GM19043 (cell line): ENCODE measurements at regions not wholly inside any gene's neighbourhood (a gene's known extent, or its start where the extent isn't known, plus 50 kb on each side); places are given as distances from the start of the nearest gene placed in this dataset.

ENCODE experiments used
- ATAC-seq: cut with Tn5 transposase; IDR thresholded peaks from one replicate; pipeline ENCODE4 v1.9.1; 2021; ENCODE audit warnings: low read depth; ENCODE audit not compliant: unreplicated experiment

DNA sequence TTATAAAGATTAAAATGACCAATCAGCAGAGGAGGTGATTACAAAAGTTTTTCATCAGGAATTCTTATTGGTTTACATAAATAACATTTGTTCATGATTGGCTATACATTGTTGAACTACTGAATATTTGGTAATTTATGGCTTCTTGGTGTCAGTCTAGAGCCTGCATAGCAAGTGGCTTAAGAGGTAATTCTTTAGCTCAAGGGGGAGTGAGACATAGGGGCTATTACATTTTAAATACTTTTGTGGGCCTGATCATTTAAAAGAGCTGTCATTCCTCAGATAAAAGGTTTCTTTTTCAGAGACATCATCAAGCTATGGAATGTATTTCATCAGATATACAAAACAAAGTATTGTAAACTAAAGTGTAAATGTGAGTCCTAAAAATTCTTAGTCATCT lies 373.8 kb downstream of the EPHA4 start:
- no peak for ATAC-seq

DNA sequence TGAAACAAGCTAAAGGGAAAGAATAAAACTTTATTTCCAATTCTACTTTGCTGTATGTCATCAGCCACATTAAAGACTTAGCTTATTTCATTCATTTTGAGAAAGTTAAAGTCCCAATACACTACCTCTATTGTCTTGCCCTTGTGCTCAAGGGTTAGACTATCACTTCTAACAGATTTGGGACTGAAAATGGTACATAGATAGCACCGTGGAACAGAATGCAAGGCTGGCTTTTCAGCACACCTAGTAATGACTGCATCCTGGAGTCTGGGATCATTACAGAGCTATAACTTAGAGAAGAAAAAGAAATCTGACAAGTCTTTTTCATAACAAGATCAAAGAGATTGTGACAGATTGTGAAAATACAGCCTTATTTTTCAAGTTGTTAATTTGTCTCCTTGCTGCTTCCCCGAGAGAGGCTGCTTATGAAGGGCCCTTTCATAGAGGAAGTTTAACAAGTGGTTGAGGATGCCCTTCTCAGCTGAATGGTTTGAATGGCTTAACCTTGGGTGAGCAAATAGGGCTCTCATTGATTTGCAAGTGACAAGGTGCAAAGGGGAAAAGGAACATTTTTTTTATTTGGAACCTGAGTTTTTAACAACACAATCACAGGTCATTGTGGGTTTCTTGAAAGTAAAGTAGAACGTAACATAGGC lies 371.8 kb downstream of the EPHA4 start:
- ATAC-seq, result no peak

DNA sequence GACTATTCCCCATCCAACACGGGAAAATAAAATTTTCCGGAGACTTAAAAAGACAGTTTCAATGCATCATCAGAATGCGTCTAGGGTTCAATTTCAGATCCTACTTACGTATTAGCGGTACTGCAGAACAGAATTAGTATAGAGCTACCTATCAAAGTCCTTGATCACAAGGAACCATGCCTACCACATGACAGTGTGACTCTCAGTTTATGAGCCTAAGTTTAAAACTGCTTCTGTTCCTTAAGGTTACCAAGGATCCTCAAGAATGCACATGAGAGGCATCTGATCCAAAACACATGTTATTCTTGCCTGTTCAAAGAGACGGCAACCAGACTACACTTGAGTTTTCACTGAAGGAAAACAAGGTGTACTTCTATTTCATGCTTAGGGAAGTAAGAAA lies 369.7 kb downstream of the EPHA4 start:
- ATAC-seq, result no peak

DNA sequence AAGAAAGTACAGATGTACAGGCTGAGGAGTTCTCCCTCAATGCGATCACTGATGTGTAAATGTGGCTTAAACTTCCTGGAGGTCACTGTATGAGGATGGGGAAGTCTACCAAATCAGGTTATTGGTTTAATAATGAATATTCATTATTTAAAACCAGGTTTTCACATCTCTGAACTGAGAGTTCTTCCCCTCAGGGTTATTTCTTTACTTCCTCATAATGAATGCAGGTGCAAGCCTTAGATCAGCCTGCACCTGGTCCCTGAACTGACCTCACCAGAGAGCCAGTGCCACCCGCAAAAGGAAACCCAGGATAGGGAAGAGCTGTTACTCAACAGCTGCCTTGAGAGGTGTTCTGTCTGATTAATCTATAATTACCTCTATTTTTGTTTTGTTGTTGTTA lies 369.0 kb downstream of the EPHA4 start:
- peak; percentile 74 for ATAC-seq

DNA sequence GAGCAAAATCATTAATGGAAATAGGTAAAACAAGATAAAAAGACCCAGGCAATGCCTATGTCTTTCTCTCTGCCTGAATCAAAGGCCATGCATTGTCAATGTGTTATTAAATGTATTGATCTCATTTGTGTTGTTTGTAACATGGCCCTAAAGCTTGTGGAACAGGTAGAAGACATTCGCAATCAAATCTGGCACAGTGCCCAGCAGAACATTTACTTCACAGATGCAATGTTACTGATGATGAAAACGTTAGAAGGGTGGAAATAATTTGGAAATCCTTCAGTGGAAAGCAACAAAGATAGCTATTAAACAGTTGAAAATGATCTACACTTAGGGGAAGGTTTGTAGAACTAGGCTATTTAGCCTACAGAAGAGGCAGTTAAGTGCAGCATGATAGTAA lies 368.2 kb downstream of the EPHA4 start:
- ATAC-seq, result no peak

DNA sequence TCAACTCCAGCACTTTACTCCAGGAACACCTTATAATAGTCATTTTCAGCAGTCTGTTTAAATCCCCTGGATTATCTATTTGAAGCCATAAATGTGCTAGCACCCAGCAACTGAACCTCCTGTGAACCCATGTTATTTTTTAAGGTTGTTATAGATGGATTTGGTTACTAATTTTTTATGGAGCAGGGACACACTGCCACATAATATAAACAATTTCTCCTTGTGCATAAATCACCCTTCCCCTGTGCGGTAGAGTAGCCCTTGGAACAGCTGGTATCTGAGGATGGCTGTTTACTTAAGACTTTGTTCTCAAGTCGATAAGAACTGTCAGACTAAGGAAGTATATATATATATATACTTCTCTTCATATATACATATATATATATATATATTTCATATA lies 367.4 kb downstream of the EPHA4 start:
- ATAC-seq, result no peak

DNA sequence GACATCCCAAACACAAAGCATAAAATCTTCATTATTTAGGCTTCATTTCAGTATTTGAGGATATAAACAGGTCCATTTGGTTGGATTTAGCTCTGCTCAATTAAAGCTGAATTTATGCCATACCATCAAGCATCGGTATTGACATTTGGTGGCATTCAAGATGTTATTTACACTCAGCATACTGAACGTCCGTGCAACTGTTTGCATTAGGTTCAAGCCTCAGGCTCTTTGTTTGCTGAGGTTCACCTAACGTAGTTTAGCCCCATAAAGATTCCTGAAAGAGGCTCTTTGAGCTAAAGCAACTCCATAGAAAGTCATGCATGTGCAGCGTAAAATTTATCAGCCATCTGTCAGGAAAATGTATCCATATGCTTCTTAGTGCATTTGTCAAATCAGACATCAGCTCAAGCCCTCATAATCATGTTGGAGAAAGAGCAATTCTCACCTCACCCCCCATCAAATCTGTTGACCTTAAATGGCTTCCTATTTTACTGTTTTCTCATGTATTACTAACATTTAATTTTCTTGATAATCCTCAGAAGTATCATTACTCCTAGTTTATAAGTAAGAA lies 366.9 kb downstream of the EPHA4 start:
- no peak for ATAC-seq

DNA sequence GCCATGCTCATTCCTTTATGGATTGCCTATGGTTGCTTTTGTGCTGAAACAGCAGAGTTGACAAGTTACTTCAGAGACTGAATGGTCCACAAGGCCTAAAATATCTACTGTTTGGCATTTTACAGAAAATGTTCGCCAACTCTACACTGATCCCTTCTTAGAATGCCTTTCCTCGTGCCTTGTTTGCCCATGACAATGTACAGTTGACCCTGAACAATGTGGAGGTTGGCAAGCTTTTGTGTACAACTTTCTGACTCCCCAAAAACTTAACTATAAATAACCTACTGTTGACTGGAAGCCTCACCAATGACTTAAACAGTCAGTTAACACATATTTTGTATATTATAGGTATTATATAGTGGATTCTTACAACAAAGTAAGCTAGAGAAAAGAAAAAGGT lies 361.4 kb downstream of the EPHA4 start:
- no peak for ATAC-seq

DNA sequence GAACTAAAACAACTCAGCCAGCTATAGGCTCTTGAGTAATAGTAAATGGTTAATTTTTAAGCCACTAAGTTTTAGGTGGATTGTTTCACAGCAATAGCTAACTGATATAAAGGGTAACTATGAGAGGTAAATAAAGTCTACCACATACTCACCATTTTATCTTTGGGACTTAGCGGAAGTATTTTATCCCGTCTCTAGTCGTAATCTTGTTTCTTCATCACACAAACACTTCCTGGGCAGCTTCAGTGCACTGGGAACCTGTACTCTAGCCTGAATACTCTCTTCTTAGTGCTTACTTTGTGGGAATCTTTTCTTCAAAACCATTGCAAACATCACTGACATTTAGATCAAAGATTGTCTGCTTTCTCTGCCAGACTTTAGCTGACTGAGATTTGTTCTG lies 360.5 kb downstream of the EPHA4 start:
- no peak for ATAC-seq

DNA sequence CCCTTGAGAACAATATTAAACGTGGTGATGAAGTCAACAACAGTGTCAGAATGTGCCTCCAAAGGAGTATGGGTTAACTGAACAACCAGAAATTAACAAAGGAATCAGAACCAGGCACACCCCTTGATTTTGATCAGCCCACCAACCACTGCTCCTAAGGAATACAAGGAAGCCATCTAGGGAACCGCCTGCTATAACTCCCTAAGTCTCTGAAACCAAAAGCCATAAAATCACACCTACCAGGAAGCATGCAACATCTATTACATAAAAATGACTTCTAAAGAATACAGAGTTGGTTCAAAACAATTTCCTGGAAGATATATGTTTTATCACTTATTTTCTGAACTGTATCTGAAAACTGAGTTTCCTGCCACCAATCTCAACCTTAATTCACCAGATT lies 360.0 kb downstream of the EPHA4 start:
- ATAC-seq, result no peak

DNA sequence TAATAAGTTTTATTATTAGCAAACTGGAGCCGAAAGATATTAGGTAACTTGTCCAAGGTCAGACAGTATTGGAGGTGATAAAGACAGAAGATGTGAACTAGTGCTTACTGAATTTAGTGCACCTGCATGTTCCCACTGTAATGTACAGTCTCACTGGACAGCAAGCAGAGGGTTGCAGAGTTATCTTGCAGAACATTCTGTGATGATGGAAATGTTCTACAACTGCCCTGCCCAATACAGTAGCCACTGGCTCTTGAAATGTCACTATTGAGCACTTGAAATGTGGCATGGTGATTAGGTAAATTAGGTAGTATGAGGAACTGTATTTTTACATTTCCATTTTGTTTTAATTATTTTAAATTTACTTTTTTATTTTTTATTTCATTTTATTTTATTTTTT lies 356.6 kb downstream of the EPHA4 start:
- ATAC-seq, result no peak

DNA sequence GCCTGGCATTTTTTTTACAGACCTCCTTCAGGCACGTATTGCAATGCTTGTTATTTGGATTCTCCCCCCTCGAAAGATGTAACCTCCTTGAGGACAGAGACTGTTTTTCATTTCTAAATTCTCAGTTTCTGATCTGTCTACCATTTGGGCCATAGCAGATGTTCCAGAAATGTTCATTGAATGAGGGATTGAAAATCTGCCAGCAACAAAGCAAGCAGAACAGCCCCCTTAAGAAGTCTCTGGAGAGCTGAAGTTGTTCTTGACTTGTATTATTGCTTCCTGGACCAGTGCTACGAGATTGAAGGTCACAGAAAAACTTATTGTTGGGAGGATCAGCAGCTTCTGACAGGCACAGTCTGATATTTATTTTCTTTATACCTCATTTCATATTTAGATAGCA lies 355.5 kb downstream of the EPHA4 start:
- no peak for ATAC-seq

DNA sequence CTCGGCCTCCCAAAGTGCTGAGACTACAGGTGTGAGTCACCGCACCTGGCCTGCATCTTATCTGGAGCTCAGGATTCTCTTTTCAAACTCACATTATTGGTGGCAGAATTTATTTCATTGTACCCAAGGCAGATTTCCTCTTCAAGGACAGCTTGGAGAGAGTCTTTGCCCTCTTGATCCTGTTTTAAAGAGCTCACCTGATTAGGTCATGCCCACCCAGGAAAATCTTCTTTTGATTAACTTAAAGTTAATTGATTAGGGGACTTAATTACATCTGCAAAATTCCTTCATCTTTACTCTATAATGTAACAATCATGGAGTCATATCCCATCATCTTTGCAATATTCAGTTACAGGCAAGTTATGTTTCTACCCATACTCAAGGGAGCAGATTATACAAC lies 346.4 kb downstream of the EPHA4 start:
- ATAC-seq, result no peak

DNA sequence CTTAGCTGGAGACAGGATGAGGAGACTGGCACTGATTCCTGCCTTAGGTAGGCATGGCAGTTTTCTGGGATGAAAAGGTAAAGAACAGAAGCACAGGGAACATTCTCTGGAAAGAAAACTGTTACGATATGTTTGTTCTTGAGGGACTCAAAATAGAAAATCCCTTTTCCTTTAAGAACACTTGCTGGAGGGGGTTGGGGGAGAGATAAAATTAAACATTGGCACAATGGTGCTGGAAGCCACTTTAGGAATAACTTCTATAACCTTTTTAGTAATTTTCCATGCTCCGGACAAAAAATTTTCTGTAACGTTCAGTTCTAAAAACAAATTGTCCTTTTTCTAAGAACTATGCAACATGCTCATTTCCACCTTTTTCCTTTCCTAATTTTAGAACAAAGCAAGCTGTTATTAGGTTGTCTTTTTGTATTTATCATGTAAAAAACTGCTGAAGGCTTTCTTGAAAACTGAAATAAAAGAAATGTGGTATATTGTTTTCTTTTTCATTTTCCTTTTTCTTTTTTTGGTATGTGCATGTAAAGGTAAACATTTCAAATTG lies 343.8 kb downstream of the EPHA4 start:
- no peak for ATAC-seq

DNA sequence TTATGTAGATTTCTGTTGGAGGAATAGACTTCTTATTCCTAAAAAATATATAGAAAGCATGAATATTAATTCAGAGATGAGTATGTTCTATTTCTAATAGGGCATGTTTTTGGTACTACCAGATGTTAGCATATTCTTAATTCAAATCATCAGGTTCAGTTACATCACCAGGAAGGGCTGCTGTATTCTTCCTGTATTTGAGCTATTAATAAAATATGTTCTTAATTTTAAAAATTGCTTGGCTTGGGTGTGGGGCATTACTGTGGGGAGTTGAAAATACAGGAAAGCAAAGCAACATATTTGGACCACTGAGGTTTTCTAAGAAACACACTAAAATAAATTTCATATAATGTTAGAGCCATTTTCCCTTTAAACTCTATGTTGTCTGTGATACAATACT lies 343.0 kb downstream of the EPHA4 start:
- ATAC-seq, result no peak

DNA sequence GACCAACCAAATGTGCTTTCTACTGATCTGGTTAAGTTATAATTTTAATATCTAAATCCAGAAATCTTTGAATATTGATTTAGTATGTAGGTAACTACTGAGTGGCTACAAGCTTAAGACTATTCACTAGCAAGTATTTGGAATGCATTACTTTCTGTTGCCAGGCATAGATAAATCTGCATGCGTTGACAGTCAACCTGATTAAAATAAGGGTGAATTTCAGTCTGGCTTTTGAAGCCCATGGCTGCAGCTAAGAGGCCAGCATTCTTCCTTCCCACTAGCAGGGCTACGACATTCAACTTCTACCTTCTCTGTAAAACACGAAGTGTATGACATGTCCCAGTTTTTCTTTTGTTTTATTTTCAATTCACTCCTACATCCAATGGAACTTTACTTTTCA lies 340.6 kb downstream of the EPHA4 start:
- ATAC-seq, result no peak

DNA sequence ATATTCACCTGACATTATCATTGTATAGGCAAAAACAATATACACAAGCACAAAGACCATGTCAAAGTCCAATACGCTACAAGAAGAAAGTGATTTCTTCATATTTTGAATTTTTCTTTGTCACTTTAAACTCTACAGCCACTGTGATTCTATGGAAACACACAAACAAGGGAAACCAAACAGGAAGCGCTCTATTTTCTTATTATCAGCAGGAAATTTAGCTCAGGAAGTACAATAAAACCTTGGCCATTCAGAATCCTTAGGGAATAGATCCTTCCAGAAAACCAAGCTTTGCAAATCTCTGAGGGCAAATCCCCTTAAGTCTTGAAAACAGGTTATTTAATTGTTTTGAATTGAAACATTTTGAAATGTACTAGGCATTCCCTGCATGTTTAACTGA lies 336.2 kb downstream of the EPHA4 start:
- no peak for ATAC-seq

DNA sequence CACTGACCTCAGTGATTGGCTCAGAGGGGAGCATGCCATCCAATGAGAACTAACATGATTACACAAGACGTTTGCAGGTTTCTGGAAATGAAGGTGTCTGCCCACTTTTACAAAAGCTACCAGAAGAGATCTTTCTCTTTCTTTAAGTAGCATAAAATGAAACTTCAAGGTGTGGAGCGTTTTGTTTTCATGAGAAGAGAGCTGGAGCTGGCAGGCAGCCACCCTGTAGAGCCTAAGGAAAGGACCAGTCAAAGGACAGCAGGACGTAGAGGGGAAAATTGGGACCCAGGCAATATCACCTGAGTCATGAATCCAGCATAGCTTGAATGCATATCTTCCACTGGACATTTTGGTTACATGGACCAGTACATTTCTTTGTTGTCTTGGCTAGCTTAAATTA lies 331.0 kb downstream of the EPHA4 start:
- ATAC-seq, result no peak

DNA sequence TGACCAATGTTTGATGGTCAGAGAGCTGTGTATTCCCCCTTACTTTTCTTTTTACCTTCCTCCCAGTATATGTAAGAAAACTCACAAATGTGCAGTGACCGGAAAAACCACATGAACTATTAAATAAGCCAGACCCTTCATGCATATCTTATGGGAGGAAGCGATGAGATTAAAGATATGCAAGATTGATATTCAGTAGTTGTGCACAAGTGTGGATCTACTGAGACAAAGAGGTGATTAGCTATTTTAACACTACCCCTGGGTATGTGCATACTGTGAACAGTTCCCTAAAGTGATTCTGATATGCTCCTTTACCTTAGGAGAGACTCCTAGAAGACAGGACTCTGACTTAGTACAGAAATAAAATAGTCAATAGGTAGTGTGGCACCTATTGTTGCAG lies 328.3 kb downstream of the EPHA4 start:
- no peak for ATAC-seq

DNA sequence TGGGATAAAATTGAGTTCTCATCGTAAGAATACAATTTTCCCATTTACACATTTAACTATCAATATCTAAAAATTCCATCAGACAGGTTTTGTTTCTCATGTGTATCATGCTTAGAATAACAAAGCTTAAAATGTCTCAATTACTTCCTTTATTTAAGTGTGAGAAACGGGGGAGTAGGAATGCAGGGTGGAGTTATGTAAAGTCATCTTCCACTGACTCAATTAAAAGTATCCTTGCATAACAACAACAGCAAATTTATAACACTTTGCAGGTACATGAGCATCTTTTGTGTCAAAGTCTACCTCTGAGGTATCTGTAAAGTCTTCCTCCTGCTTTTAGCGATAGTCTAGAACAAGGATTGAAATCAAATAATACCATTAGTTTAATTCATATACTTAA lies 327.1 kb downstream of the EPHA4 start:
- ATAC-seq, result no peak

DNA sequence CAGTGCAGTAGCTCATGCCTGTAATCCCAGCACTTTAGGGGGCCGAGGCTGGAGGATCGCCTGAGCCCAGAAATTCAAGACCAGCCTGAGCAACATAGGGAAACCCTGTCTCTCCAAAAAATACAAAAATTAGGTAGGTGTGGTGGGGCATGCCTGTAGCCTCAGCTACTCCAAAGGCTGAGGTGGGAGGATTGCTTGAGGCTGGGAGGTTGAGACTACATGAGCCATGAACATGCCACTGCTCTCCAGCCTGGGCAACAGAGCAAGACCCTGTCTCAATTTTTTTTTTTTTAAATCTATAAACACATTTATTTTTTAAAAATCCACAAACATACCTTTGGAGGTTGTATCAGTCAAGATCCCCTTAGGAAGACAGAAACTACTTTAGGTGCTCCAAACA lies 326.3 kb downstream of the EPHA4 start:
- ATAC-seq, result no peak

DNA sequence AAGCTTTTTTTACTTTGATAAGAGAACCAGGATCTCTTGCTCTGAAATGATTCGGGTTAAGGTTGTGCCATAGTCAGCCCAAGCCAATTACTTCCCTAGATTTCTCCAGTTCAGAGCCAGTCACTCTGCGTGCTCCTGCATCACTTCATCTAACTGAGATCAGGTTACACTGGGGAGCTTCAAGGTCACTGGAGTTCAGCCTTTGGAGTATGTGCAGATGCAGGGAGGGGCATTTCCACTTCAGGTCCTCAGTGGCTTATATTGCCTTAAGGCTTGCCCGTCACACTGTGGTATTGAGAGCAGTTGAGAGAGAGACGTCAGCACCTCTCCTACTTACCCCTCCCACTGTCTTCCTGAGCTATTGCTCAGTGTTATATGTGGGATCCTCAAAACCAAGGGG lies 317.8 kb downstream of the EPHA4 start:
- ATAC-seq, result no peak

DNA sequence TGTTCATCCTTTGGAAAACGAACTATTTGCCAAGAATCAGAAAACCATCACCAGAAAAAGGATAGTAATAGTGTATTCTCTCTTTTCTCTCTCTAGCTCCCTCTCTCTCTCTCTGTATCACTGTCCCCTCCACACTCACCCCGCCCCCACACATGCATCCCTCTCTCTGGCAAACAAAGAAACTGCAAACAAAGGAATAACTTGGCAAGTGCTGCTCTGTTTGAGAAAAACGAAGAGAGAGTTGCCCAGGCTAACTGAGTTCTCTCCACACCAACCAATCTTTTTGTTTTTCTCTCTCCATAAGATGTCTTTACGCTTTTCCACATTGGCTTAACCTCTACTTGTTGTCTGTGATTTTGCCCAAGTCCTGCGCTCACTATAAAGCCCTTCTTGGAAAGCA lies 316.2 kb downstream of the EPHA4 start:
- no peak for ATAC-seq
